ENCODE measurements at regions not wholly inside any gene's neighbourhood (a gene's known extent, or its start where the extent isn't known, plus 50 kb on each side); places are given as distances from the start of the nearest gene placed in this dataset.

DNA sequence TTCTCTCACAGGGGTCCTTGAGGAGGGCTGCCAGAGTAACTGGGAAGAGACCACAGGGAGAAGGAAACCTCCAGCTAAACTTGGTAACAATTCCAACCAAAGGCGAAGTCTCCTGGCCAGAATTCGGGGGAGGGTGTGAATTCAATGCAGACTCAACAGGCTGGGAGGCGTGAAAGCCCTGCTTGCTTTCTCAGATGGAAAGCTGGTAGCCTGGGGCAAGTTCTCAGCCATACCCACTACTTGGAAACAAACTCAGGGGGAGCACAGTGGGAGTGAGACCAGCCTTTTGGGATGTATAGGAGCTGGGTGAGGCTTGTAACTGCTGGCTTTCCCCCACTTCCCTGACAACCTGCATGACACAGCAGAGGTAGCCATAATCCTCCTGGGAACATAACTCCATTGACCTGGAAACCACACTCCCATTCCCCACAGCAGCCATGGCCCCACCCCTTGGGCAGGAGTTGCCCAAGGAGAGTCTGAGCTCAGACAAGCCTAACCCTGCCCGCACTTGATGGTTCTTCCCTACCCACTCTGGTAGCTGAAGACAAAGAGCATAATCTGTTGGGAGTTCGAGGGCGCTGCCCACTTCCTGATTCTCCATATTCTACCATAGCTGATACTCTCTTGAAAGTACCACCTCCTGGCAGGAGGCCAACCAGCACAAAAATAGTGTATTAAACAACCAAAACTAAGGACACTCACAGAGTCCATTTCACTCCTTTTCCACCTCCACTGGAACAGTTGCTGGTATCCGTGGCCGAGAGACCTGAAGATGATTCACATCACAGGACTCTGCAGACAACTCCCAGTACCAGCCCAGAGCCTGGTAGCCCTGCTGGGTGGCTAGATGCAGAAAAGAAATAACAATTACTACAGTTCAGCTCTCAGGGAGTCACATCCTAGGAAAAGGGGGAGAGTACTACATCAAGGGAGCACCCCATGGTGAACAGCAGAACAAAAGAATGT is 123.8 kb downstream of the FAM170A start:
- TF ChIP-seq CTCF (tag by site-specific recombination; IDR thresholded peaks at IDR 0.05) (no peak), RBAK (tag by site-specific recombination; IDR thresholded peaks at IDR 0.05) (no peak), ZNF292 (tag by site-specific recombination; IDR thresholded peaks at IDR 0.05; ENCODE audit: borderline replicate concordance, low read depth) (no peak), KLF1 (tag by site-specific recombination; IDR thresholded peaks at IDR 0.05) (no peak), ZNF138 (tag by site-specific recombination; IDR thresholded peaks at IDR 0.05; ENCODE audit: borderline replicate concordance) (no peak), SP2 (tag by site-specific recombination; IDR thresholded peaks at IDR 0.05) (no peak), ZBTB8A (tag by site-specific recombination; IDR thresholded peaks at IDR 0.05) (no peak), ZNF621 (tag by site-specific recombination; IDR thresholded peaks at IDR 0.05) (no peak)
- TF ChIP-seq, protein P1, sequence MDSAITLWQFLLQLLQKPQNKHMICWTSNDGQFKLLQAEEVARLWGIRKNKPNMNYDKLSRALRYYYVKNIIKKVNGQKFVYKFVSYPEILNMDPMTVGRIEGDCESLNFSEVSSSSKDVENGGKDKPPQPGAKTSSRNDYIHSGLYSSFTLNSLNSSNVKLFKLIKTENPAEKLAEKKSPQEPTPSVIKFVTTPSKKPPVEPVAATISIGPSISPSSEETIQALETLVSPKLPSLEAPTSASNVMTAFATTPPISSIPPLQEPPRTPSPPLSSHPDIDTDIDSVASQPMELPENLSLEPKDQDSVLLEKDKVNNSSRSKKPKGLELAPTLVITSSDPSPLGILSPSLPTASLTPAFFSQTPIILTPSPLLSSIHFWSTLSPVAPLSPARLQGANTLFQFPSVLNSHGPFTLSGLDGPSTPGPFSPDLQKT (IDR thresholded peaks at IDR 0.05; ENCODE audit: borderline replicate concordance, low read depth, low read length), result no peak

Measured in HEK293 (cell line).